Astrocyte (in vitro differentiated cells and primary cell): ENCODE measurements at regions not wholly inside any gene's neighbourhood (a gene's known extent, or its start where the extent isn't known, plus 50 kb on each side); places are given as distances from the start of the nearest gene placed in this dataset.

ENCODE experiments used
- CTCF ChIP-seq: IDR thresholded peaks from 2 replicates; pipeline ENCODE4 v1.5.1; 2011; ENCODE audit warnings: low read depth, mild to moderate bottlenecking, inconsistent platforms, low read length, moderate library complexity; ENCODE audit not compliant: insufficient read depth
- EZH2 ChIP-seq: IDR thresholded peaks from 2 replicates; pipeline ENCODE4 v1.6.1; 2012; ENCODE audit warnings: mild to moderate bottlenecking, low read length, inconsistent platforms; ENCODE audit not compliant: insufficient read depth

DNA sequence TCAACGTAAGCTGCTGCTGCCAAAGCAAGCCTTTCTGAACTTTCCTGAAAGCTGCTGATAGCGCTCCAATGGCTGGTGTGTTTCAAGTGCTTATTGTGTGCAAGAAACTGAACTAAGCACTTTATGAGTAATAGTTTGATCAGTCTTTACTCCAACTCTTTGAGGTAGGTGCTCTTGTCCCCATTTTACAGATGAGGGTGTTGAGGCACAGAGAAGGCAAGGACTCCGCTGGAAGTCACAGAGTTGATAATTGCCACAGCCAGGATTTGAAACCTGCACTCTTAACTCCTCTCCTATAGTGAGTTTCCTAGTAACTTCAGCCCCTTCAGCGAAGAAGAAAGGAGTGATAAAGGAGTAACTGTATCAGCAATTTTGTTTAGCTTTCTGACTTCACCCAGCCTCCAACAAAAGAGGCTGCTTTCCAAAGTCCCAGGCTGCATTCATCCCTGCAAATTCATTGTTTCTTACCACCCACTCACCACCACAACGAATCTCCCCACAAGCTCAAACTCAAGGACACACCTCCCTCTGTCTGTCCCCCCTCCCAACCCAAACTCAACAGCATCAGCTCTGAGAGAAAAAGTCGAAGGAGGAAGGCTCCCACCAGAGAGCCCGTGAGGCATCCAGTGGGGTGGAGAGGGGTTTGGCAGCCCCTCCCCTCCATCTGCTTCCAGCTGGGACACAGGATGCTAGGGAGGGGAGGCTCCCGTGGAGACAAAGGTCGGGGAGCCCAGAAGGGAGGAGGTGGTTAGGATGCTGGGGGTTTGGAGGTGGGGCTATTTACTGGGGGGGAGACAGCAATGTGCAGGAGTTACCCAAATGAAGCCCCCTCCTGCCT lies 139.6 kb downstream of the NAV1 start:
- TF ChIP-seq CTCF (no peak), EZH2 (no peak)
